ENCODE measurements at regions not wholly inside any gene's neighbourhood (a gene's known extent, or its start where the extent isn't known, plus 50 kb on each side); places are given as distances from the start of the nearest gene placed in this dataset.

DNA sequence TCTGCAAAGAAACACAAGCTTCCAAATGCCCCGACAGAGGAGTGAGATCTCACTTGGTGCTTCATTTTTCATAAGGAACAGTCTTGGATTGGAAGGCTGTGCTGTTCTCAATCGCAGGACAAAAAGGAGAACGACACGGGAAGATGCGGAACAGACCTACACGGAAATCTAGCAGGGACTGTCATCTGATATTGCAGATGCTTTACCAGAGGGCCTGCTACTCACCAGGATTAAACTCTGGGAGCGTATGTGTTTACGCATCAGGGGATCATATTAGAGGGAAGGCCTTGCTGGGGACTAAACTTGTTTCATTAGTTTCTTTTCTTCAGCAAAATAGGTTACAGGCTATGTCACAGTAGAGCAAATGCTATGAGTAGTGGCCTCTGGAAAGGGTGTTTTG, 82.8 kb upstream of the EEPD1 start:
- DNase-seq = peak; percentile 42

DNA sequence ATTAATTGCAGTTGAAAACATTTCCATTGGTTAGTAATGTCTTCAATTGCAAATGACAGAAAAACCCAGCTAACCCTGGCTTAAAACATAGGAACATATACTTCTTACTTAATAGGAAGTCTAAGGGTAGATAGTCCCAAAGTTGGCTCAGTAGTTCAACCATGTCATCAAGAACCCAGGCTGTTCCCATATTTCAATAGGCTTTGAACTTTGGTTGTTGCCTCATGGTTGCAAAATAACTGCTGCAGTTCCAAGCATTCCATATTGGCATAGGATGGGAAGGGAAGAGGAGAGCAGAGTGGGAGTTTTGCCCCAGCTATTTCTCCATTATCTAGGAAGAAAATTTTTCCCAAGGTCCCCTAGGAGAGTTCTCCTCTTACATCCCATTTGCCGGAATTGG, 81.4 kb upstream of the EEPD1 start:
- no peak for DNase-seq

GRCh38 chr7:36072620-36073019, 80.4 kb upstream of the EEPD1 start:
- no peak for DNase-seq

DNA sequence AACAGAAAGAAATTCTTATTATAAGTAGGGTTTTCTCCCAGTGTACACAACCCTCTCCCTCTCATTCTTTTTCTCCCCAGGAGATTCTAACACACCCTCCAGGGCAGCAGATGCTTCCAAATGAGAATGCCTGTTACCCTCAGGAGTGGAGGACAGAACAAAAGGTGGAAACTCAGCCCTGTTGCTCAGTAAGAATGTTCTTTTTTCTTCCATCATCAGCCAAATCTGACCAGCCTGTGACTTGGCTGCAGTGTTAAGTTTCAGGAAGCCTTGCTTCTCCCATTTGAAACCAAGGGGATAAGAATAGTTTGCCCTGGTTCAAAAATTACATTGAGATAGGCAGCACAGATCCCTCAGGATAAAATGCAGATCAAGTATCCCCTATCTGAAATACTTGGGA, 77.5 kb upstream of the EEPD1 start:
- no peak for DNase-seq

- no peak for DNase-seq
Measured at GRCh38 chr7:36076074-36076473, 77.0 kb upstream of the EEPD1 start.

GRCh38 chr7:36078816-36079360, 74.2 kb upstream of the EEPD1 start:
- DNase-seq = no peak

DNA sequence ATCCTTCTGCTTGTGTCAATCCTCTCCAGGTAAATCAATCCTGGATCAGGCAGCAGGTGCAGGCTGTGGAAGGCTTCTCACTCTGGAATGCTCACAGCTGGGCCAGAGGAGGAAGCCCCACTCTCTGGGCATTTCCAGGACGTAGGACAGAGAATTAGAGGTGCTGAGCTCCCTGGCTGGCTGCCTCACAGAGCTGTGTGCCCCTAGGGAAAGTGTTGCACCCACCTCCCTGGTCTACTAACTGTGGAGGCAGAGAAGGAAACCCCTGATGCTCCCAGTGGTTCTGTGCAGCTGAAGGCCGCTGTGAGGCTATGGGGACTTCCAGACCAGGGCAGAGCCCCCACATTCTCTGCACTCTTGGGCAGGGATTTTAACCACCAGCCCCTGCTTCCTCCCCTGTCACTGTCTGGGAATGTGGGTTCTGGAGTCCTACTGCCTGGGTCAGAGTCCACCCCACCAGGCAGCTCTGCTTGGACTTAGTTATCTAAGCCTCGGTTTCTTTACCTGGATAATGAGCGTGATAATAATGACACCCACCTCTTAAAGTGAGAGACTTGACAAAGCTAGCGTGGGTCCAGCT, 73.5 kb upstream of the EEPD1 start:
- no peak for DNase-seq

- no peak for DNase-seq
Measured at GRCh38 chr7:36080843-36081242, 72.2 kb upstream of the EEPD1 start.

- DNase-seq = no peak
Measured at GRCh38 chr7:36082216-36082615, 70.8 kb upstream of the EEPD1 start.

- no peak for DNase-seq
Measured at GRCh38 chr7:36082910-36083309, 70.1 kb upstream of the EEPD1 start.

DNA sequence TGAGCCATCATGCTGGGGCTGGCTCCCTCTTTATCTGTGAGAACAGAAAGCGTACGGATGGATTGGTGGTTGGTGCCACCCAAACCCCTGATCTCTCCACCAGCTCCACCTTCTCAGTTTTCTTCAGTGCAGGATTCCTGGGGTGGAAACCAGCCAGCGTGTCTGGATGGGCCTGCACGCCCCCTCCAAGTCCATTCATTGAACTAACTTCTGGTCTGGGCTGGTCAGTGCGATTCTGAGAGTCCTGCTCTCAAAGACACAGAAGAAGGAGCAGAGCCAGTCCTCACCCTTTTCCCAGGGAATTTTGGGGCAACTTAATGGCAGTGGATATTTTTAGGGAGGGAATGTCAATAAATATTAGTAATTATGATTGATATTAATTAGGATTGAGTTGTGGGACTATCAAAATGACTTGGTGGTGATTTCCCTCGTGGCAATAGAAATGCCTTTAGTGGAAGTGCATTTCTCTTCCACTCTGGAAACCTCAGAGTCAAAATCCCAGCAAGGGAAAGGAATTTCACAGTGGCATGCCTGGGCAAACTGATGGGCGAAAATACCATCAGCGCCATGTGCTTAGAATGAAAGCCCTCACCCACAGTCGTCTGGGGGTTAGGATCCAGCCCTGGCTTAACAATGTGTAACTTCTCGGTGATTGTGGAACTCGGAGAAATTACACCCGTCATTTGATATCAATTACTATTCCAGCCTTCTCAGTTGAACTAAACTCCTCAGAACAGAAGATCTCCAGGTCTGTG, 69.3 kb upstream of the EEPD1 start:
- no peak for DNase-seq

DNA sequence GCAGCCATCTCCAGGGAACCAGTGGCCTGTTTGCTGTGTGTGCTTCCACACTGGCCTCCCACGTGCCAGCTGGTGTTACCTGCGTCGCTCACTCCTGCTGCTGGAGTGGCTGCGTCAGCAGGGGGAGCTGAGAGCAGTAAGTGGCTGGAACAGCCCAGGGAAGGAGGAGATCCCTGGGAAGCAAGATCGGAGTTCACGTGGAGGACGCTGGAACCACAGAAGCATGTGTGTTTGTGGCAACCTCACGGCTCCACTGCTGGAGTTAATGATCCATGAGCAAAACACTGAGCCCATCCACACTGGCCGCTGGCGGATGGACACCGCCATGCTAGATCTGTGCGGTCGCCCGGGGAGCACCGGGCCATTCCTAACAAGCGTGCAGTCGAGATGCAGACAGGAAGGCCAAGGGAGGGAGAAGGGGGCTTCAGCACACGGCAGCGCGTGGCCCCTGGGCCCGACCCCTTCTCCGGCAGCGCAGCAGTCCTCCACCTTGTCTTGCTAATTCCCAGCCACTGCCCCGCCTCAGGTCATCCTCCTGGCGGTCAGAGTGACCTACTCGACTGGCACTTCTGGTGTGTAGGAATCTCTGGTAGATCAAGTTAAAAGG, 68.5 kb upstream of the EEPD1 start:
- no peak for DNase-seq

GRCh38 chr7:36085096-36085495, 68.0 kb upstream of the EEPD1 start:
- DNase-seq = no peak

DNA sequence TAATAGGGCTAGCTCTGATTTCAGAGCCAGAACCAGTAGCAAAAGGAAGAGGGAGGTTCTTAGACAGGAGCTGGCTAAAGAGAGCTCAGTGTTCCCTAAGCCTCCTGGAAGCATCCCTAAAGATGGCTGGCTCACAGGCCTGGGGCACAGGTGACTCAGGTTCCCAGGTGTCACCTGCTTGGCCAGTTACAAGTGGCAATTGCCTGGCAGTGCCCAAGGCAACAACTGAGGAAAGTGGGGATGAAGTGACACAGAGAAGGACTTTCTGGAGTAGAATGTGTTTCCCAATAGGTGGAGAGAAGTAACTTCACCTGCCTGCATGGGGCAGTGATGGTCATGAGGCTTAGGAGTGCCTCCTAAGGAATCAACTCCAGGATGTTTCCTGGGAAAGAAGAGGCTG, 66.5 kb upstream of the EEPD1 start:
- no peak for DNase-seq

- DNase-seq = no peak
Measured at GRCh38 chr7:36088553-36088952, 64.5 kb upstream of the EEPD1 start.

DNA sequence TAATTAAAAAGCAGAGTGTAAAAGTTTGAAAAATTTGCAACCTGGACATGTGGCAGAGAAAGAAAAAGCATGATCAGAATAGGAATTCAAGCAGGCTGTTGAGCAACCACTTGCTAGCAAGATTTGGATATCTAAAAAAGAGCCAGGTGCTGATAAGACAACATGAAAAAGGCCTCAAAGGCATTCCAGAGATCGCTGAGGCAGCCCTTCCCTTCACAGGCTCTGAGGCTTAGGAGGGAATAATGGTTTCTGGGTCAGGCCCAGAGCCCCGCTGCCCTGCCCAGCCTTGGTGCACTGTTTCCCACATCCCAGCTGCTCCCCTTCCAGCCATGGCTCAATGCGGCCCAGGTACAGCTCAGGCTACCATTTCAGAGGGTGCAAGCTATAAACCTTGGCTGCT, 64.1 kb upstream of the EEPD1 start:
- no peak for DNase-seq

DNA sequence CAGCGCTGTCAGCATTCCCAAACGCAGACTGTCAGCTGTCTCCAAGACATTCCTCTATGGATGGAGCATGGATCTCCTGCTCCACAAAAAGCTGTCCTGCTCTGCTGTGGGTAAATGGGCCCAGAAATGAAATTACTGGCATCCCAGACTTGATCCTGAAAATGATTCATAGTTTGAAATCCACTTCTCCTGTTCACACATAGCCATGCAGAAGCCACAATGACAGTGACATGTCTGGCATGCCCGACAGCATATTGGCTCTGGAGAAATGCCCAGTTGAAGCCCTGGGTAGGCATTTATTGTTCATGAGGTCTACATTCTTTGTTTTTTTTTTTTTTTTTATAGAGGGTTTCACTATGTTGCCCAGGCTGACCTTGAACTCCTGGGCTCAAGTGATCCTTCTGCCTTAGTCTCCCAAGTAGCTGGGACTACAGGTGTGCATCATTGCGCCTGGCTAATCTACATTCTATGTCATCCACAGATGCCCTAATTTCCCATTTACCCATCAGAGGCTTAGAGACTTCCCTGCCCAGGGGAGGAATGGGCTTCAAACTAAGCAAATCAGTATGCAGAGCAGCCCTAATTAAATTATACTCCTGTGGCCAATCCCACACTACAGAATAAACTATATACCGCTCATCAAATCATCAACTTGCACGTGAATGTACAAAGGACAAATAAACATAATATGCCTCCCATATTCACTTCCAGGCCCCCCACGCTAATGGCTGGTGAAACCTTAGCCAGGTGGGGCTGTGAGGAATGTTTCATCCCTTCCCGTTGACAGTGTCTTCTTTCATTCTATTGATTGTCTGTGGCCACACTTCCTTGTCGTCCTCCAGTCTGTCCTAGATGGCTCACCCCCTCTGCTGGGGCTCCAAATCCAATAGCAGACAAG, 61.8 kb upstream of the EEPD1 start:
- no peak for DNase-seq

DNA sequence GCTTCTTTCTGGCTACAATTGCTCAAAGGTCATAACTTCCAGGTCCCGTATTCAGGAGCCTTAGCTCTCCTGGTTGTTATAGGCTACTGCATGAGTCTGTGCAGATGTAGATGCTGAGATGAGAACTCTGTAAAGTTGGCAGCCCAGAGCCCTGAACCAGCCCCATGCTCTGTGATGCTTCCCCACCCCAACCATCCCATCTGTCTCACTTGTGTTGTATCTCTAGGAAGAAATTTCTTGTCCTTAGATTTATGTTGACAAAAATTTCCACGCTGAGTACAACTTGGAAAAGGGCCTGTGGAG, 61.2 kb upstream of the EEPD1 start:
- peak; percentile 50 for DNase-seq

GRCh38 chr7:36092221-36092771, 60.8 kb upstream of the EEPD1 start:
- DNase-seq = no peak

DNA sequence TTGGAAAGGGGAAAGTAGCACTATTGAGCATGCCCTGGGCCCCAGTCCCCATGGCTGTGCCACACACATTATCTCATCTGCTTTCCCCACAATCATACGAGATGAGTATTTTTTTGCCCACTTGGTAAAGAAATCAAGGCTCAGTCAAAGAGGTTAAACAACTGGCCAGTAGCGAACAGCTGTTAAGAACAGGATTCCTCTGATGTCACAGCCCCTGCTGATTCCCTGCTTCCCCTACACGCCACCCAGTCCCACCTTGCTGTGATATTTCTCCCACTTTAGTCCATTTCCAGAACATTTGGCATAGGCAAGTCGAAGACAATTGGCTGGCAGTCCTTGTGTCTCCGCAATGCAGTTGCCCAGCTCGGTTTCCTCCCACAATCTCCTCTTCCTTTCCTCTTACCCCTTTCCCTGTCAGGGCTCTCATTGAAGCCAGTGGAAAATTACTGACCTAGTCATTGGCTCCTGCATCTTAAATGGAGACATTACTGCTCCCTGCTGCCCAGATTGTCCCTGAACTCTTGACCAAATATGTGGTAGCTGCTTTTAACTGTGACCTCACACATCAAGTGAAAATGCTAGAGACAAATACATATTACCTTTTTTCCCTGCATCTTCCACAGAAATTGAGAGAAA, 56.5 kb upstream of the EEPD1 start:
- DNase-seq = no peak

- DNase-seq = no peak
Measured at GRCh38 chr7:36098096-36098495, 55.0 kb upstream of the EEPD1 start.

DNA sequence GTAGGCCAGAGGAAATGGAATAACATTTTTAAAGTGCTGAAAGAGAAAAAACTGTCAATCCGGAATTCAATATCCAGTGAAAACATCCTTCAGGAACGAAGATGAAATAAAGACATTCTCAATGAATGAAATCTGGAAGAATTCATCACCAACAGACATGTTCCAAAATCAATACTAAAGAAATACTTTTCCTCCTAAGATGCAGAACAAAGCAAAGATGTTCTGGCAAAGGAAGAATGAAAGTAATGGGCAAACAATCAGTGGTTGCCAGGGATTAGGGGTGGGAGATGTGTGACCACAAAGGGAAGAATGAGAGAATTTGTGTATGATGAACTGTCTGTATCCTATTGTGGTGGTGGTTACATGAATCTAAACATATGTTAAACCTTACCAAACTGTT, 52.8 kb upstream of the EEPD1 start:
- no peak for DNase-seq
